ENCODE measurements at regions not wholly inside any gene's neighbourhood (a gene's known extent, or its start where the extent isn't known, plus 50 kb on each side); places are given as distances from the start of the nearest gene placed in this dataset.

- H3K9ac ChIP-seq: no peak overlapping the region
- WGBS (ENCODE audit: low lambda C conversion rate): 56% methylated on average over 5 of the region's 5 CpGs
- DNase-seq: no peak
- H3K9me3 ChIP-seq: no peaks in the 10 kb centered on the region
- H3F3A ChIP-seq (replicated peaks; ENCODE audit: insufficient read depth): no peaks in the 10 kb centered on the region
- H3K27ac ChIP-seq (ENCODE audit: low read depth in 2 of 2, low read length in 1 of 2): no peak overlapping the region
- no peak for TF ChIP-seq RXRA (IDR thresholded peaks at IDR 0.05; ENCODE audit: borderline replicate concordance, low read depth)
- TF ChIP-seq PBX3 (IDR thresholded peaks at IDR 0.05): no peak
- no peak for TF ChIP-seq TEAD4 (IDR thresholded peaks at IDR 0.05; ENCODE audit: borderline replicate concordance, insufficient read depth)
- no peak for TF ChIP-seq CTCF (IDR thresholded peaks at IDR 0.05)
- no peaks in the 10 kb centered on the region for H3K27me3 ChIP-seq (ENCODE audit: insufficient read depth)
- ChIA-PET POLR2A (no interaction called here), CTCF (interaction anchor here (2.0 to 8.1 kb wide), 2 partner anchors 8 to 20 kb away, joined by 4 to 40 read pairs; no protein-coding TSS in a partner anchor)
- no peak overlapping the region for H2AFZ ChIP-seq (ENCODE audit: low read depth)
- H3K36me3 ChIP-seq (replicated peaks in 1 of 2; ENCODE audit: control insufficient read depth in 1 of 2, insufficient read depth in 2 of 2, low read length in 1 of 2): no peaks in the 10 kb centered on the region
- H3K9me2 ChIP-seq: no peaks in the 10 kb centered on the region
- H3K4me1 ChIP-seq (ENCODE audit: control insufficient read depth in 1 of 2, insufficient read depth in 2 of 2, low read depth in 1 of 2, low read length in 1 of 2): no peaks in the 10 kb centered on the region
- H3K4me3 ChIP-seq (ENCODE audit: low read depth in 2 of 2, low read length in 1 of 2): no peak overlapping the region
- no peaks in the 10 kb centered on the region for H4K20me1 ChIP-seq (ENCODE audit: insufficient read depth)
- H3K79me2 ChIP-seq (ENCODE audit: insufficient read depth): no peaks in the 10 kb centered on the region
- no peak overlapping the region for H3K4me2 ChIP-seq
Observed at GRCh38 chr13:30094015-30094414, 213.3 kb downstream of the KATNAL1 start.

GRCh38 chr13:30093236-30093635 is 214.1 kb downstream of the KATNAL1 start:
- Histone ChIP-seq H3K27ac (ENCODE audit: low read depth in 2 of 2, low read length in 1 of 2) (no peak overlapping the region), H4K20me1 (ENCODE audit: insufficient read depth) (no peaks in the 10 kb centered on the region), H3K36me3 (replicated peaks in 1 of 2; ENCODE audit: control insufficient read depth in 1 of 2, insufficient read depth in 2 of 2, low read length in 1 of 2) (no peaks in the 10 kb centered on the region), H3F3A (replicated peaks; ENCODE audit: insufficient read depth) (no peaks in the 10 kb centered on the region), H3K27me3 (ENCODE audit: insufficient read depth) (no peaks in the 10 kb centered on the region), H3K4me3 (ENCODE audit: low read depth in 2 of 2, low read length in 1 of 2) (no peak overlapping the region), H2AFZ (ENCODE audit: low read depth) (no peak overlapping the region), H3K9me3 (no peaks in the 10 kb centered on the region), H3K9me2 (no peaks in the 10 kb centered on the region), H3K79me2 (ENCODE audit: insufficient read depth) (no peaks in the 10 kb centered on the region), H3K9ac (no peak overlapping the region), H3K4me2 (no peak overlapping the region), H3K4me1 (ENCODE audit: control insufficient read depth in 1 of 2, insufficient read depth in 2 of 2, low read depth in 1 of 2, low read length in 1 of 2) (no peaks in the 10 kb centered on the region)
- ChIA-PET CTCF (interaction anchor here (1.0 kb wide), 1 partner anchor 8 kb away, joined by 4 read pairs; no protein-coding TSS in a partner anchor), POLR2A (no interaction called here)
- TF ChIP-seq NFIC (IDR thresholded peaks at IDR 0.05; ENCODE audit: borderline replicate concordance) (no peak), RFX5 (IDR thresholded peaks at IDR 0.05; ENCODE audit: low read length) (no peak), RCOR1 (IDR thresholded peaks at IDR 0.05; ENCODE audit: low read length) (no peak)
- 29% methylated on average over 2 of the region's 2 CpGs for WGBS (ENCODE audit: low lambda C conversion rate)
- DNase-seq: no peak

- TF ChIP-seq REST (IDR thresholded peaks at IDR 0.05; ENCODE audit: low read depth, low read length) (no peak), JUND (IDR thresholded peaks at IDR 0.05) (no peak), FOXM1 (IDR thresholded peaks at IDR 0.05; ENCODE audit: low read depth) (no peak), RFX5 (IDR thresholded peaks at IDR 0.05; ENCODE audit: low read length) (no peak), NRF1 (IDR thresholded peaks at IDR 0.05; ENCODE audit: low read depth, low read length) (no peak), RXRA (IDR thresholded peaks at IDR 0.05; ENCODE audit: borderline replicate concordance, low read depth) (no peak), GABPA (IDR thresholded peaks at IDR 0.05; ENCODE audit: low read depth) (no peak)
- no peak overlapping the region for H3K4me3 ChIP-seq (ENCODE audit: low read depth in 2 of 2, low read length in 1 of 2)
- H3K36me3 ChIP-seq (replicated peaks in 1 of 2; ENCODE audit: control insufficient read depth in 1 of 2, insufficient read depth in 2 of 2, low read length in 1 of 2): no peaks in the 10 kb centered on the region
- CTCF ChIA-PET: interaction anchor here (2.2 kb wide), 1 partner anchor 21 kb away, joined by 6 read pairs; no protein-coding TSS in a partner anchor
- H3F3A ChIP-seq (replicated peaks; ENCODE audit: insufficient read depth): no peaks in the 10 kb centered on the region
- H3K79me2 ChIP-seq (ENCODE audit: insufficient read depth): no peaks in the 10 kb centered on the region
- POLR2A ChIA-PET: no interaction called here
- WGBS (ENCODE audit: low lambda C conversion rate): 24% methylated on average over 4 of the region's 4 CpGs
- H3K9me3 ChIP-seq: no peaks in the 10 kb centered on the region
- no peaks in the 10 kb centered on the region for H4K20me1 ChIP-seq (ENCODE audit: insufficient read depth)
- no peaks in the 10 kb centered on the region for H3K27me3 ChIP-seq (ENCODE audit: insufficient read depth)
- DNase-seq: no peak
- H2AFZ ChIP-seq (ENCODE audit: low read depth): no peak overlapping the region
- H3K9me2 ChIP-seq: no peaks in the 10 kb centered on the region
- no peak overlapping the region for H3K27ac ChIP-seq (ENCODE audit: low read depth in 2 of 2, low read length in 1 of 2)
- no peak overlapping the region for H3K9ac ChIP-seq
- H3K4me1 ChIP-seq (ENCODE audit: control insufficient read depth in 1 of 2, insufficient read depth in 2 of 2, low read depth in 1 of 2, low read length in 1 of 2): no peaks in the 10 kb centered on the region
- H3K4me2 ChIP-seq: no peak overlapping the region
Observed at GRCh38 chr13:30091691-30092090, 215.7 kb downstream of the KATNAL1 start.

All from SK-N-SH (cell line).